ENCODE measurements at regions not wholly inside any gene's neighbourhood (a gene's known extent, or its start where the extent isn't known, plus 50 kb on each side); places are given as distances from the start of the nearest gene placed in this dataset.

- DNase-seq (ENCODE audit: low spot score): no peak
- Mint-ChIP-seq H3K36me3 (no peaks in the 10 kb centered on the region), H3K9me3 (no peaks in the 10 kb centered on the region), H3K27ac (no peak overlapping the region), H3K27me3 (ENCODE audit: insufficient read depth, low read depth) (no peaks in the 10 kb centered on the region), H3K4me3 (no peak overlapping the region), H3K4me1 (peaks cover 4% of the 10 kb centered on the region)
- Histone ChIP-seq H4K20me1 (ENCODE audit: low read depth) (no peaks in the 10 kb centered on the region), H3K9ac (no peak overlapping the region), H3K79me2 (ENCODE audit: low read depth) (no peaks in the 10 kb centered on the region), H3K9me3 (ENCODE audit: low read depth) (no peaks in the 10 kb centered on the region), H2AFZ (replicated peaks) (no peak overlapping the region), H3K27ac (no peak overlapping the region), H3K4me3 (no peak overlapping the region), H3K4me1 (peaks cover 4% of the 10 kb centered on the region), H3F3A (ENCODE audit: low read depth) (no peaks in the 10 kb centered on the region), H3K4me2 (no peak overlapping the region), H3K36me3 (no peaks in the 10 kb centered on the region), H3K27me3 (no peaks in the 10 kb centered on the region)
- TF ChIP-seq EZH2 (IDR thresholded peaks at IDR 0.05): no peak
- no peak for TF ChIP-seq EZH2phosphoT487 (IDR thresholded peaks at IDR 0.05)
Observed at GRCh38 chr3:74463515-74463914, 150.9 kb downstream of the CNTN3 start.

- Histone ChIP-seq H3K79me2 (ENCODE audit: low read depth) (no peaks in the 10 kb centered on the region), H3K36me3 (no peaks in the 10 kb centered on the region), H3K9ac (no peak overlapping the region), H3K4me2 (no peak overlapping the region), H4K20me1 (ENCODE audit: low read depth) (no peaks in the 10 kb centered on the region), H3K27me3 (no peaks in the 10 kb centered on the region), H3F3A (ENCODE audit: low read depth) (no peaks in the 10 kb centered on the region), H3K9me3 (ENCODE audit: low read depth) (no peaks in the 10 kb centered on the region), H3K4me3 (no peak overlapping the region), H3K27ac (no peak overlapping the region), H2AFZ (replicated peaks) (no peak overlapping the region), H3K4me1 (no peaks in the 10 kb centered on the region)
- no peaks in the 10 kb centered on the region for H3K4me1 Mint-ChIP-seq
- no peak for DNase-seq (ENCODE audit: low spot score)
- no peak overlapping the region for H3K4me3 Mint-ChIP-seq
- no peaks in the 10 kb centered on the region for H3K36me3 Mint-ChIP-seq
- H3K9me3 Mint-ChIP-seq: peaks cover 5% of the 10 kb centered on the region
- H3K27me3 Mint-ChIP-seq (ENCODE audit: insufficient read depth, low read depth): no peaks in the 10 kb centered on the region
- TF ChIP-seq CTCF (IDR thresholded peaks at IDR 0.05): no peak
- TF ChIP-seq EZH2 (IDR thresholded peaks at IDR 0.05): no peak
- TF ChIP-seq EZH2phosphoT487 (IDR thresholded peaks at IDR 0.05): no peak
- no peak overlapping the region for H3K27ac Mint-ChIP-seq
Observed at GRCh38 chr3:74456166-74456565, 158.3 kb downstream of the CNTN3 start.

- Histone ChIP-seq H2AFZ (replicated peaks) (no peak overlapping the region), H3K4me1 (no peaks in the 10 kb centered on the region), H3K4me2 (no peak overlapping the region), H3K36me3 (no peaks in the 10 kb centered on the region), H3K9me3 (ENCODE audit: low read depth) (no peaks in the 10 kb centered on the region), H3K79me2 (ENCODE audit: low read depth) (no peaks in the 10 kb centered on the region), H3K27me3 (no peaks in the 10 kb centered on the region), H3F3A (ENCODE audit: low read depth) (no peaks in the 10 kb centered on the region), H3K9ac (no peak overlapping the region), H4K20me1 (ENCODE audit: low read depth) (no peaks in the 10 kb centered on the region), H3K27ac (no peak overlapping the region), H3K4me3 (no peak overlapping the region)
- Mint-ChIP-seq H3K4me3 (no peak overlapping the region), H3K4me1 (no peaks in the 10 kb centered on the region), H3K9me3 (no peaks in the 10 kb centered on the region), H3K27me3 (ENCODE audit: insufficient read depth, low read depth) (no peaks in the 10 kb centered on the region), H3K27ac (no peak overlapping the region), H3K36me3 (no peaks in the 10 kb centered on the region)
- DNase-seq (ENCODE audit: low spot score): no peak
- no peak for TF ChIP-seq CTCF (IDR thresholded peaks at IDR 0.05)
- TF ChIP-seq EZH2 (IDR thresholded peaks at IDR 0.05): no peak
- no peak for TF ChIP-seq EZH2phosphoT487 (IDR thresholded peaks at IDR 0.05)
Observed at GRCh38 chr3:74447221-74447620, 167.2 kb downstream of the CNTN3 start.

GRCh38 chr3:74445541-74445940, 168.9 kb downstream of the CNTN3 start:
- DNase-seq (ENCODE audit: low spot score): no peak
- no peaks in the 10 kb centered on the region for H3K4me1 ChIP-seq
- Mint-ChIP-seq H3K36me3 (no peaks in the 10 kb centered on the region), H3K4me3 (no peak overlapping the region), H3K27me3 (ENCODE audit: insufficient read depth, low read depth) (no peaks in the 10 kb centered on the region), H3K4me1 (no peaks in the 10 kb centered on the region), H3K27ac (no peak overlapping the region), H3K9me3 (no peaks in the 10 kb centered on the region)
- no peak overlapping the region for H3K9ac ChIP-seq
- H3K4me2 ChIP-seq: no peak overlapping the region
- no peaks in the 10 kb centered on the region for H3F3A ChIP-seq (ENCODE audit: low read depth)
- H3K27me3 ChIP-seq: no peaks in the 10 kb centered on the region
- no peaks in the 10 kb centered on the region for H3K79me2 ChIP-seq (ENCODE audit: low read depth)
- H3K36me3 ChIP-seq: no peaks in the 10 kb centered on the region
- TF ChIP-seq CTCF (IDR thresholded peaks at IDR 0.05) (no peak), EZH2phosphoT487 (IDR thresholded peaks at IDR 0.05) (no peak), EZH2 (IDR thresholded peaks at IDR 0.05) (no peak)
- no peak overlapping the region for H3K27ac ChIP-seq
- no peak overlapping the region for H2AFZ ChIP-seq (replicated peaks)
- H3K4me3 ChIP-seq: no peak overlapping the region
- H4K20me1 ChIP-seq (ENCODE audit: low read depth): no peaks in the 10 kb centered on the region
- H3K9me3 ChIP-seq (ENCODE audit: low read depth): no peaks in the 10 kb centered on the region

Data from neural progenitor cell (in vitro differentiated cells).